ENCODE measurements at regions not wholly inside any gene's neighbourhood (a gene's known extent, or its start where the extent isn't known, plus 50 kb on each side); places are given as distances from the start of the nearest gene placed in this dataset.

GRCh38 chr3:111012388-111013248 lies 59.0 kb upstream of the NECTIN3 start:
- TF ChIP-seq CTCF (IDR thresholded peaks at IDR 0.05; ENCODE audit: insufficient read depth, low read length, poor library complexity, severe bottlenecking) = no peak
- no peak for DNase-seq (ENCODE audit: extremely low read depth, insufficient read length)
- H3K4me3 ChIP-seq (replicated peaks; ENCODE audit: low read depth, low read length) = no peak overlapping the region
- H3K27me3 ChIP-seq (replicated peaks; ENCODE audit: control insufficient read depth, insufficient read depth, low read length) = no peaks in the 10 kb centered on the region
- H3K36me3 ChIP-seq (ENCODE audit: control insufficient read depth, insufficient read depth, low read length) = no peaks in the 10 kb centered on the region
